Gastroesophageal sphincter (tissue), 4 donors: ENCODE measurements at regions not wholly inside any gene's neighbourhood (a gene's known extent, or its start where the extent isn't known, plus 50 kb on each side); places are given as distances from the start of the nearest gene placed in this dataset.

Experiments used
- ATAC-seq: fragments of 150-250 bp; one replicate; pipeline ENCODE4 v1.9.1; 2016; ENCODE audit warnings: mild to moderate bottlenecking, moderate library complexity
- H3K27ac ChIP-seq, 4 donors: fragments of 200-600 bp; sonication (generic) in 3 of 4; 1 replicate in 3 of 4; 2 replicates in 1 of 4; pipeline ENCODE4 v1.5.1; 2016 to 2019
- H3K27me3 ChIP-seq: fragments of 200-600 bp; sonication (generic); one replicate; pipeline ENCODE4 v1.5.1; 2019
- H3K36me3 ChIP-seq, 2 donors: fragments of 200-600 bp; sonication (generic); one replicate each; pipeline ENCODE4 v1.5.1; 2019; ENCODE audit warnings: control low read depth in 1 of 2
- H3K4me1 ChIP-seq, 3 donors: fragments of 200-600 bp; sonication (generic); 1 replicate in 2 of 3; 2 replicates in 1 of 3; pipeline ENCODE4 v1.5.1; 2016 to 2019; ENCODE audit warnings: control low read depth in 2 of 3
- H3K4me3 ChIP-seq, 2 donors: fragments of 200-600 bp; sonication (generic); one replicate each; pipeline ENCODE4 v1.5.1; 2019; ENCODE audit warnings: mild to moderate bottlenecking in 1 of 2, moderate library complexity in 1 of 2
- H3K9me3 ChIP-seq, 3 donors: fragments of 200-600 bp; sonication (generic); one replicate each; pipeline ENCODE4 v1.5.1; 2017 to 2019; ENCODE audit warnings: control low read depth in 2 of 3
- EP300 ChIP-seq: sonication (generic); formaldehyde crosslinking; IDR thresholded peaks from one replicate; pipeline ENCODE4 v1.6.1; 2017; ENCODE audit warnings: antibody characterized with exemption, mild to moderate bottlenecking
- POLR2A ChIP-seq, 2 donors: fragments of 450-650 bp; IDR thresholded peaks; one replicate each; pipeline ENCODE4 v1.6.1; 2017; ENCODE audit warnings: antibody characterized with exemption in 2 of 2, mild to moderate bottlenecking in 2 of 2, moderate library complexity in 1 of 2
- POLR2AphosphoS5 ChIP-seq: sonication (generic); formaldehyde crosslinking; IDR thresholded peaks from one replicate; pipeline ENCODE4 v1.6.1; 2017; ENCODE audit warnings: antibody characterized with exemption
- WGBS, 2 donors: methylation state at CpG; one replicate each; pipeline ENCODE4 v1.1.5; 2018; ENCODE audit warnings: low coverage in 1 of 2; 5-methylcytosine and 5-hydroxymethylcytosine counted together
- TF ChIP-seq, protein P1 (sequence below), 4 experiments: fragments of 200-600 bp in 2 of 4; fragments of 450-650 bp in 2 of 4; sonication (generic) in 1 of 4; IDR thresholded peaks; one replicate each; pipeline ENCODE4 v1.5.1; 2017 to 2019; ENCODE audit warnings: antibody characterized with exemption in 4 of 4, mild to moderate bottlenecking in 2 of 4, moderate library complexity in 2 of 4

- no peak overlapping the region for H3K27ac ChIP-seq
- H3K4me3 ChIP-seq, result no peak overlapping the region
- H3K27me3 ChIP-seq, result no peaks in the 10 kb centered on the region
- WGBS, 2 donors, result 61 to 80% methylated on average over 4 of the region's 4 CpGs
- no peak for ATAC-seq
- H3K4me1 ChIP-seq, result no peaks in the 10 kb centered on the region
- H3K36me3 ChIP-seq, result no peaks in the 10 kb centered on the region
- no peak for TF ChIP-seq POLR2AphosphoS5
- no peak for TF ChIP-seq POLR2A (IDR thresholded peaks at IDR 0.05)
- no peak for TF ChIP-seq EP300
- TF ChIP-seq, protein P1, sequence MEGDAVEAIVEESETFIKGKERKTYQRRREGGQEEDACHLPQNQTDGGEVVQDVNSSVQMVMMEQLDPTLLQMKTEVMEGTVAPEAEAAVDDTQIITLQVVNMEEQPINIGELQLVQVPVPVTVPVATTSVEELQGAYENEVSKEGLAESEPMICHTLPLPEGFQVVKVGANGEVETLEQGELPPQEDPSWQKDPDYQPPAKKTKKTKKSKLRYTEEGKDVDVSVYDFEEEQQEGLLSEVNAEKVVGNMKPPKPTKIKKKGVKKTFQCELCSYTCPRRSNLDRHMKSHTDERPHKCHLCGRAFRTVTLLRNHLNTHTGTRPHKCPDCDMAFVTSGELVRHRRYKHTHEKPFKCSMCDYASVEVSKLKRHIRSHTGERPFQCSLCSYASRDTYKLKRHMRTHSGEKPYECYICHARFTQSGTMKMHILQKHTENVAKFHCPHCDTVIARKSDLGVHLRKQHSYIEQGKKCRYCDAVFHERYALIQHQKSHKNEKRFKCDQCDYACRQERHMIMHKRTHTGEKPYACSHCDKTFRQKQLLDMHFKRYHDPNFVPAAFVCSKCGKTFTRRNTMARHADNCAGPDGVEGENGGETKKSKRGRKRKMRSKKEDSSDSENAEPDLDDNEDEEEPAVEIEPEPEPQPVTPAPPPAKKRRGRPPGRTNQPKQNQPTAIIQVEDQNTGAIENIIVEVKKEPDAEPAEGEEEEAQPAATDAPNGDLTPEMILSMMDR (IDR thresholded peaks at IDR 0.05), result no peak
- H3K9me3 ChIP-seq, result no peaks in the 10 kb centered on the region
Observed at GRCh38 chr14:29098656-29099055, 332.1 kb downstream of the FOXG1 start.

GRCh38 chr14:29102266-29102665 is 335.7 kb downstream of the FOXG1 start:
- Histone ChIP-seq H3K4me1 (no peaks in the 10 kb centered on the region), H3K27me3 (no peaks in the 10 kb centered on the region), H3K27ac (no peak overlapping the region), H3K4me3 (no peak overlapping the region), H3K9me3 (no peaks in the 10 kb centered on the region), H3K36me3 (no peaks in the 10 kb centered on the region)
- 81 to 88% methylated on average over 6 to 7 of the region's 7 CpGs for WGBS, 2 donors
- TF ChIP-seq, protein P1 (IDR thresholded peaks at IDR 0.05), result no peak
- no peak for TF ChIP-seq EP300
- TF ChIP-seq POLR2A (IDR thresholded peaks at IDR 0.05), result no peak
- TF ChIP-seq POLR2AphosphoS5, result no peak
- no peak for ATAC-seq

GRCh38 chr14:29102996-29103395 is 336.4 kb downstream of the FOXG1 start:
- Histone ChIP-seq H3K36me3 (no peaks in the 10 kb centered on the region), H3K27ac (no peak overlapping the region), H3K4me3 (no peak overlapping the region), H3K9me3 (no peaks in the 10 kb centered on the region), H3K4me1 (no peaks in the 10 kb centered on the region), H3K27me3 (no peaks in the 10 kb centered on the region)
- WGBS, 2 donors, result 73 to 78% methylated on average over 2 of the region's 2 CpGs
- TF ChIP-seq POLR2AphosphoS5, result no peak
- no peak for TF ChIP-seq EP300
- TF ChIP-seq POLR2A (IDR thresholded peaks at IDR 0.05), result no peak
- TF ChIP-seq, protein P1 (IDR thresholded peaks at IDR 0.05), result no peak
- ATAC-seq, result no peak

DNA sequence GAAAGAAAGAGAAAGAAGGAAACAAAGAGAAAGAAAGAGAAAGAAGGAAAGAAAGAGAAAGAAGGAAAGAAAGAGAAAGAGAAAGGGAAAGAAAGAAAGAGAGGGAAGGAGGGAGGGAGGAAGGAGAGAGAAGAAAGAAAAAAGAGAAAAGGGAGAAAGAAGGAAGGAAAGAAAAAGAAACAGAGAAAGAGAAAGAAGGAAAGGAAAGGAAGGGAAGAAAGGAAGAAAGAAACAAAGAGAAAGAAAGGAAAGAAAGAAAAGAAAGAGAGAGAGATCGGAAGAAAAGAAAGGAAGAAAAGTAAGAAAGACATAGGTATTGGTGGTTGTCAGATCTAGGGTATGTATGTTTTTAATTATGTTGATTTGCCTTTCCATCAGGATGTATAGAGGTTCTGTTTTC is 342.3 kb downstream of the FOXG1 start:
- Histone ChIP-seq H3K27me3 (no peaks in the 10 kb centered on the region), H3K27ac (no peak overlapping the region), H3K4me3 (no peak overlapping the region), H3K4me1 (no peaks in the 10 kb centered on the region), H3K36me3 (no peaks in the 10 kb centered on the region), H3K9me3 (no peaks in the 10 kb centered on the region)
- no peak for ATAC-seq
- TF ChIP-seq POLR2AphosphoS5 (no peak), EP300 (no peak), POLR2A (IDR thresholded peaks at IDR 0.05) (no peak)
- TF ChIP-seq, protein P1 (IDR thresholded peaks at IDR 0.05), result no peak
- WGBS, 2 donors, result 79% methylated on average over 1 of the region's 1 CpG; no CpG with 5 or more reads in 1 of the 2 donors

GRCh38 chr14:29109589-29109988 is 343.0 kb downstream of the FOXG1 start:
- Histone ChIP-seq H3K9me3 (no peaks in the 10 kb centered on the region), H3K36me3 (no peaks in the 10 kb centered on the region), H3K4me3 (no peak overlapping the region), H3K27me3 (no peaks in the 10 kb centered on the region), H3K4me1 (no peaks in the 10 kb centered on the region), H3K27ac (no peak overlapping the region)
- WGBS, 2 donors, result 81 to 92% methylated on average over 1 of the region's 1 CpG
- ATAC-seq, result no peak
- no peak for TF ChIP-seq EP300
- TF ChIP-seq POLR2A (IDR thresholded peaks at IDR 0.05), result no peak
- TF ChIP-seq, protein P1 (IDR thresholded peaks at IDR 0.05), result no peak
- no peak for TF ChIP-seq POLR2AphosphoS5
